ENCODE measurements at regions not wholly inside any gene's neighbourhood (a gene's known extent, or its start where the extent isn't known, plus 50 kb on each side); places are given as distances from the start of the nearest gene placed in this dataset.

- CTCF ChIA-PET: no interaction called here
These were observed 205.4 kb upstream of the P2RY1 start for GRCh38 chr3:152629363-152630122.

DNA sequence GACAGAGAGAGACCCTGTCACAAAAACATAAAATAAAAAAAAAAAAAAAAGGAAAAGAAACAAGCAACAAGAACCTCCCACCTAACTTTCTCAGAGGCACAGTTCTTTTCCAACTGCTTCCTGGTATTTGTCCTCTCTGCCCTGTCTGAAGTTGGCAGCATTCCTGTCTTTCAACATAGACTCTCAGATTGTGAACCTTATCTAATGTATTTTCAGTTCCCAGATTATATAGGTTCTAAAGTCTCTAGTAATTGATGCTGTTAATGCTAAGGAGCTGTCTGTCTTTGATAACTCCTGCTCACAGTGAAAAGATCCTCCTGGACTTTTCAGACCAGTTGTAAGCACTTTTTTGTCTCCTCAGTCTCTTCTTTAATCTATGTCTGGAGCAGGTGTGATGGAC is 199.5 kb upstream of the P2RY1 start:
- intact Hi-C loops (cut with micrococcal nuclease; ENCODE audit: unreplicated experiment): no loop called here
- no peaks in the 10 kb centered on the region for H3K4me1 Mint-ChIP-seq (ENCODE audit: low read depth, unreplicated experiment)
- ChIA-PET CTCF (no interaction called here), POLR2A (no interaction called here)
- H3K36me3 Mint-ChIP-seq (ENCODE audit: insufficient read depth, unreplicated experiment): no peaks in the 10 kb centered on the region
- TF ChIP-seq, protein P1, sequence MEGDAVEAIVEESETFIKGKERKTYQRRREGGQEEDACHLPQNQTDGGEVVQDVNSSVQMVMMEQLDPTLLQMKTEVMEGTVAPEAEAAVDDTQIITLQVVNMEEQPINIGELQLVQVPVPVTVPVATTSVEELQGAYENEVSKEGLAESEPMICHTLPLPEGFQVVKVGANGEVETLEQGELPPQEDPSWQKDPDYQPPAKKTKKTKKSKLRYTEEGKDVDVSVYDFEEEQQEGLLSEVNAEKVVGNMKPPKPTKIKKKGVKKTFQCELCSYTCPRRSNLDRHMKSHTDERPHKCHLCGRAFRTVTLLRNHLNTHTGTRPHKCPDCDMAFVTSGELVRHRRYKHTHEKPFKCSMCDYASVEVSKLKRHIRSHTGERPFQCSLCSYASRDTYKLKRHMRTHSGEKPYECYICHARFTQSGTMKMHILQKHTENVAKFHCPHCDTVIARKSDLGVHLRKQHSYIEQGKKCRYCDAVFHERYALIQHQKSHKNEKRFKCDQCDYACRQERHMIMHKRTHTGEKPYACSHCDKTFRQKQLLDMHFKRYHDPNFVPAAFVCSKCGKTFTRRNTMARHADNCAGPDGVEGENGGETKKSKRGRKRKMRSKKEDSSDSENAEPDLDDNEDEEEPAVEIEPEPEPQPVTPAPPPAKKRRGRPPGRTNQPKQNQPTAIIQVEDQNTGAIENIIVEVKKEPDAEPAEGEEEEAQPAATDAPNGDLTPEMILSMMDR (IDR thresholded peaks at IDR 0.05; ENCODE audit: insufficient read depth in 1 of 2, low read depth in 1 of 2, low read length in 1 of 2, severe bottlenecking in 1 of 2, unreplicated experiment in 1 of 2): no peak
- H3K9me3 ChIP-seq: no peaks in the 10 kb centered on the region
- H3K27ac Mint-ChIP-seq (ENCODE audit: unreplicated experiment): no peak overlapping the region
- H3K4me3 Mint-ChIP-seq (ENCODE audit: unreplicated experiment): no peak overlapping the region
- no TSS peak for BruUV-seq (replicated peaks)
- H3K27me3 ChIP-seq (replicated peaks; ENCODE audit: control insufficient read depth, insufficient read depth, low read length): no peaks in the 10 kb centered on the region
- no peaks in the 10 kb centered on the region for H3K36me3 ChIP-seq (ENCODE audit: control insufficient read depth, insufficient read depth, low read length)
- H3K4me3 ChIP-seq (ENCODE audit: low read depth, low read length): no peak overlapping the region
- peaks cover 3% of the 10 kb centered on the region for H3K27me3 Mint-ChIP-seq (ENCODE audit: insufficient read depth, unreplicated experiment)
- no peaks in the 10 kb centered on the region for H3K4me1 ChIP-seq
- no peaks in the 10 kb centered on the region for H3K9me3 Mint-ChIP-seq (ENCODE audit: unreplicated experiment)
- no peak for DNase-seq

More at GRCh38 chr3:152629363-152630122, 205.4 kb upstream of the P2RY1 start:
- Histone ChIP-seq H3K36me3 (ENCODE audit: control insufficient read depth, insufficient read depth, low read length) (no peaks in the 10 kb centered on the region), H3K4me1 (no peaks in the 10 kb centered on the region), H3K4me3 (ENCODE audit: low read depth, low read length) (no peak overlapping the region), H3K27me3 (replicated peaks; ENCODE audit: control insufficient read depth, insufficient read depth, low read length) (no peaks in the 10 kb centered on the region), H3K9me3 (no peaks in the 10 kb centered on the region)
- POLR2A ChIA-PET: no interaction called here
- Mint-ChIP-seq H3K4me1 (ENCODE audit: low read depth, unreplicated experiment) (no peaks in the 10 kb centered on the region), H3K27me3 (ENCODE audit: insufficient read depth, unreplicated experiment) (peaks cover 3% of the 10 kb centered on the region), H3K4me3 (ENCODE audit: unreplicated experiment) (no peak overlapping the region), H3K27ac (ENCODE audit: unreplicated experiment) (no peak overlapping the region), H3K9me3 (ENCODE audit: unreplicated experiment) (peaks cover 12% of the 10 kb centered on the region), H3K36me3 (ENCODE audit: insufficient read depth, unreplicated experiment) (no peaks in the 10 kb centered on the region)
- BruUV-seq (replicated peaks): no TSS peak
- intact Hi-C loops (cut with micrococcal nuclease; ENCODE audit: unreplicated experiment): no loop called here
- DNase-seq: no peak
- TF ChIP-seq, protein P1 (IDR thresholded peaks at IDR 0.05; ENCODE audit: insufficient read depth in 1 of 2, low read depth in 1 of 2, low read length in 1 of 2, severe bottlenecking in 1 of 2, unreplicated experiment in 1 of 2): no peak

- peaks cover 3% of the 10 kb centered on the region for H3K27me3 Mint-ChIP-seq (ENCODE audit: insufficient read depth, unreplicated experiment)
- Histone ChIP-seq H3K27me3 (replicated peaks; ENCODE audit: control insufficient read depth, insufficient read depth, low read length) (no peaks in the 10 kb centered on the region), H3K4me1 (no peaks in the 10 kb centered on the region), H3K9me3 (no peaks in the 10 kb centered on the region), H3K4me3 (ENCODE audit: low read depth, low read length) (no peak overlapping the region), H3K36me3 (ENCODE audit: control insufficient read depth, insufficient read depth, low read length) (no peaks in the 10 kb centered on the region)
- DNase-seq: no peak
- ChIA-PET CTCF (no interaction called here), POLR2A (no interaction called here)
- BruUV-seq (replicated peaks): no TSS peak
- no peak overlapping the region for H3K4me3 Mint-ChIP-seq (ENCODE audit: unreplicated experiment)
- TF ChIP-seq, protein P1 (IDR thresholded peaks at IDR 0.05; ENCODE audit: insufficient read depth in 1 of 2, low read depth in 1 of 2, low read length in 1 of 2, severe bottlenecking in 1 of 2, unreplicated experiment in 1 of 2): no peak
- no peak overlapping the region for H3K27ac Mint-ChIP-seq (ENCODE audit: unreplicated experiment)
- intact Hi-C loops (cut with micrococcal nuclease; ENCODE audit: unreplicated experiment): no loop called here
- H3K36me3 Mint-ChIP-seq (ENCODE audit: insufficient read depth, unreplicated experiment): no peaks in the 10 kb centered on the region
- H3K9me3 Mint-ChIP-seq (ENCODE audit: unreplicated experiment): no peaks in the 10 kb centered on the region
- H3K4me1 Mint-ChIP-seq (ENCODE audit: low read depth, unreplicated experiment): no peaks in the 10 kb centered on the region
These were observed 198.3 kb upstream of the P2RY1 start for GRCh38 chr3:152636651-152637050.

All from Caco-2 (cell line).